H1 (cell line): ENCODE measurements at regions not wholly inside any gene's neighbourhood (a gene's known extent, or its start where the extent isn't known, plus 50 kb on each side); places are given as distances from the start of the nearest gene placed in this dataset.

Experiments
- CTCF ChIA-PET: fragments of 300-600 bp; sonication (Branson Sonifier 250); formaldehyde crosslinking; loops from one replicate; lab custom pipeline; 2021; ENCODE audit not compliant: partially characterized antibody; lab: Charles Lee
- POLR2A ChIA-PET: fragments of 300-600 bp; sonication (Branson Sonifier 250); formaldehyde crosslinking; loops from one replicate; lab custom pipeline; 2021; ENCODE audit warnings: inconsistent platforms; ENCODE audit not compliant: partially characterized antibody; lab: Charles Lee
- DNase-seq, 2 experiments: peaks; one replicate each; pipeline versions ENCODE4 v3.0.0 to v3.0.0-alpha.2; 2010 to 2022; ENCODE audit warnings: low spot score in 2 of 2, low read depth in 1 of 2, mixed read lengths in 1 of 2
- FAIRE-seq: peaks from 2 replicates; lab custom pipeline; 2011; peaks lifted over from hg19 to GRCh38; lab: Jason Lieb, UNC
- H2AFZ ChIP-seq: 2 replicates; pipeline ENCODE4 v1.8.1; 2012; ENCODE audit warnings: low read length, inconsistent platforms
- H2AK5ac ChIP-seq: 2 replicates; pipeline ENCODE4 v1.6.1; 2013; ENCODE audit warnings: low read depth, low read length
- H2BK120ac ChIP-seq: replicated peaks from 2 replicates; pipeline ENCODE3; 2013; ENCODE audit warnings: low read depth, low read length, inconsistent platforms
- H2BK12ac ChIP-seq: 2 replicates; pipeline ENCODE4 v1.6.1; 2013; ENCODE audit warnings: low read depth, low read length
- H2BK15ac ChIP-seq: 2 replicates; pipeline ENCODE4 v1.6.1; 2013; ENCODE audit warnings: low read length
- H2BK20ac ChIP-seq: 2 replicates; pipeline ENCODE4 v1.6.1; 2013; ENCODE audit warnings: low read length
- H2BK5ac ChIP-seq: 2 replicates; pipeline ENCODE4 v1.6.1; 2013; ENCODE audit warnings: low read depth, low read length
- H3K14ac ChIP-seq: 2 replicates; pipeline ENCODE4 v1.6.1; 2013; ENCODE audit warnings: inconsistent platforms; ENCODE audit not compliant: insufficient read length
- H3K18ac ChIP-seq: 2 replicates; pipeline ENCODE4 v1.6.1; 2013; ENCODE audit warnings: low read length; ENCODE audit errors: extremely low read depth
- H3K23ac ChIP-seq: 2 replicates; pipeline ENCODE4 v1.6.1; 2013; ENCODE audit warnings: inconsistent platforms; ENCODE audit not compliant: insufficient read length
- H3K23me2 ChIP-seq: 2 replicates; pipeline ENCODE4 v1.6.1; 2013; ENCODE audit warnings: low read depth, low read length
- H3K27ac ChIP-seq: 2 replicates; pipeline ENCODE4 v1.6.1; 2011; ENCODE audit warnings: low read depth, low read length, inconsistent platforms
- H3K27me3 ChIP-seq, 4 experiments: replicated peaks in 1 of 4; 1 replicate in 1 of 4; 2 replicates in 3 of 4; pipeline versions ENCODE4 v1.6.1 to v1.8.1; 2011 to 2013; ENCODE audit warnings: low read length in 3 of 4, mild to moderate bottlenecking in 3 of 4, inconsistent platforms in 2 of 4, mixed read lengths in 2 of 4, moderate library complexity in 1 of 4; ENCODE audit not compliant: control insufficient read depth in 3 of 4, insufficient read depth in 3 of 4; ENCODE audit errors: extremely low read depth in 1 of 4
- H3K36me3 ChIP-seq, 4 experiments: 2 replicates each; pipeline versions ENCODE4 v1.6.1 to v1.8.1; 2011 to 2013; ENCODE audit warnings: mild to moderate bottlenecking in 4 of 4, low read length in 3 of 4, moderate library complexity in 2 of 4, control low read depth in 1 of 4, inconsistent platforms in 1 of 4; ENCODE audit not compliant: insufficient read depth in 4 of 4, control insufficient read depth in 2 of 4
- H3K4ac ChIP-seq: replicated peaks from 2 replicates; pipeline ENCODE3; 2013; ENCODE audit warnings: low read length, low read depth, mixed read lengths, inconsistent platforms; ENCODE audit not compliant: insufficient read length
- H3K4me1 ChIP-seq, 4 experiments: replicated peaks in 1 of 4; 1 replicate in 1 of 4; 2 replicates in 3 of 4; pipeline versions ENCODE4 v1.6.1 to v1.8.1; 2011 to 2013; ENCODE audit warnings: low read length in 3 of 4, inconsistent platforms in 2 of 4, mixed read lengths in 1 of 4; ENCODE audit not compliant: insufficient read depth in 4 of 4, control insufficient read depth in 3 of 4
- H3K4me2 ChIP-seq, 2 experiments: 2 replicates each; pipeline versions ENCODE4 v1.6.1 to v1.8.1; 2011 to 2013; ENCODE audit warnings: low read depth in 2 of 2, low read length in 2 of 2, control low read depth in 1 of 2, inconsistent platforms in 1 of 2, mild to moderate bottlenecking in 1 of 2; ENCODE audit not compliant: insufficient read depth in 1 of 2
- H3K4me3 ChIP-seq, 4 experiments: fragments of 200-600, 300-600 bp in 1 of 4; sonication (generic), shearing (Covaris generic), sonication (Bioruptor Twin) in 1 of 4; 2 replicates each; pipeline versions ENCODE4 v1.5.1 to v1.8.1; 2011 to 2016; ENCODE audit warnings: low read length in 4 of 4, low read depth in 3 of 4, control low read depth in 2 of 4, inconsistent platforms in 2 of 4, mild to moderate bottlenecking in 2 of 4, mixed read lengths in 1 of 4, moderate library complexity in 1 of 4; ENCODE audit not compliant: insufficient read depth in 2 of 4; ENCODE audit errors: extremely low read depth in 1 of 4
- H3K56ac ChIP-seq: replicated peaks from 2 replicates; pipeline ENCODE3; 2013; ENCODE audit warnings: low read depth, mild to moderate bottlenecking, mixed read lengths, low read length, inconsistent platforms; ENCODE audit not compliant: insufficient read length
- H3K79me1 ChIP-seq: 2 replicates; pipeline ENCODE4 v1.6.1; 2013; ENCODE audit warnings: low read depth, low read length, control low read depth
- H3K79me2 ChIP-seq, 2 experiments: 2 replicates each; pipeline versions ENCODE4 v1.6.1 to v1.8.1; 2012 to 2013; ENCODE audit warnings: low read length in 2 of 2, mild to moderate bottlenecking in 2 of 2, inconsistent platforms in 1 of 2; ENCODE audit not compliant: insufficient read depth in 2 of 2, control insufficient read depth in 1 of 2
- H3K9ac ChIP-seq, 4 experiments: replicated peaks in 1 of 4; 1 replicate in 1 of 4; 2 replicates in 3 of 4; pipeline versions ENCODE4 v1.6.1 to v1.8.1; 2011 to 2013; ENCODE audit warnings: low read depth in 3 of 4, low read length in 3 of 4, control low read depth in 2 of 4, mild to moderate bottlenecking in 2 of 4, moderate library complexity in 2 of 4, inconsistent platforms in 1 of 4; ENCODE audit errors: extremely low read depth in 1 of 4
- H3K9me3 ChIP-seq, 2 experiments: 2 replicates each; pipeline versions ENCODE4 v1.6.1 to v1.8.1; 2012 to 2013; ENCODE audit warnings: mild to moderate bottlenecking in 2 of 2, moderate library complexity in 2 of 2, control low read depth in 1 of 2, inconsistent platforms in 1 of 2, low read depth in 1 of 2, low read length in 1 of 2, mixed read lengths in 1 of 2; ENCODE audit not compliant: insufficient read depth in 2 of 2
- H4K20me1 ChIP-seq, 2 experiments: replicated peaks in 1 of 2; 2 replicates each; pipeline versions ENCODE3 to v1.8.1; 2011 to 2013; ENCODE audit warnings: inconsistent platforms in 2 of 2, low read length in 2 of 2, mild to moderate bottlenecking in 1 of 2; ENCODE audit not compliant: insufficient read depth in 2 of 2, control insufficient read depth in 1 of 2
- H4K5ac ChIP-seq: 2 replicates; pipeline ENCODE4 v1.6.1; 2013; ENCODE audit warnings: low read length, low read depth, mixed read lengths, inconsistent platforms; ENCODE audit not compliant: insufficient read length
- H4K8ac ChIP-seq: 2 replicates; pipeline ENCODE4 v1.8.0; 2013; ENCODE audit warnings: mild to moderate bottlenecking, moderate library complexity, low read length, inconsistent platforms; ENCODE audit not compliant: insufficient read depth; ENCODE audit errors: extremely low read depth
- H4K91ac ChIP-seq: replicated peaks from 2 replicates; pipeline ENCODE3; 2013; ENCODE audit warnings: low read length, mixed read lengths, inconsistent platforms; ENCODE audit not compliant: insufficient read length
- GTF2F1 ChIP-seq: IDR thresholded peaks from 2 replicates; pipeline ENCODE4 v1.6.1; 2012; ENCODE audit warnings: low read depth, low read length, improper control_type of control experiment, borderline replicate concordance
- MAX ChIP-seq: IDR thresholded peaks from 2 replicates; pipeline ENCODE4 v1.6.1; 2012; ENCODE audit warnings: inconsistent platforms
- RBBP5 ChIP-seq: IDR thresholded peaks from 2 replicates; pipeline ENCODE4 v1.7.1; 2012; ENCODE audit warnings: low read depth, mild to moderate bottlenecking, inconsistent platforms, low read length, moderate library complexity, borderline replicate concordance
- SIN3A ChIP-seq, 2 experiments: IDR thresholded peaks in 1 of 2; conservative IDR thresholded peaks in 1 of 2; 2 replicates each; pipeline ENCODE4 v1.6.1; 2011 to 2012; ENCODE audit warnings: low read length in 2 of 2, improper control_type of control experiment in 1 of 2, low read depth in 1 of 2, mild to moderate bottlenecking in 1 of 2
- TBP ChIP-seq: IDR thresholded peaks from 2 replicates; pipeline ENCODE4 v1.6.1; 2011; ENCODE audit warnings: low read depth, low read length, improper control_type of control experiment
- ZNF274 ChIP-seq: IDR thresholded peaks from 2 replicates; pipeline ENCODE4 v1.7.0; 2012; ENCODE audit warnings: low read length, borderline replicate concordance; ENCODE audit errors: extremely low read depth
- WGBS, 2 experiments: shearing (Covaris generic) in 1 of 2; methylation state at CpG; one replicate each; pipeline versions ENCODE4 v1.1.6 to v1.1.7; 2013 to 2015; ENCODE audit warnings: low lambda C conversion rate in 2 of 2, mixed read lengths in 2 of 2, inconsistent platforms in 1 of 2, low coverage in 1 of 2, missing lambda C conversion rate in 1 of 2; ENCODE audit not compliant: insufficient replicate concordance in 2 of 2, insufficient coverage in 1 of 2, insufficient read length in 1 of 2; ENCODE audit errors: extremely low coverage in 1 of 2, missing lambda C conversion rate in 1 of 2; 5-methylcytosine and 5-hydroxymethylcytosine counted together

- ChIA-PET POLR2A (no interaction called here), CTCF (no interaction called here)
- H3K4ac ChIP-seq = no peak overlapping the region
- H3K27ac ChIP-seq = no peak overlapping the region
- no peak overlapping the region for H2BK12ac ChIP-seq
- H3K4me3 ChIP-seq = no peak overlapping the region
- no peak overlapping the region for H2AK5ac ChIP-seq
- H2BK120ac ChIP-seq = no peak overlapping the region
- no peak overlapping the region for H2AFZ ChIP-seq
- H3K23ac ChIP-seq = no peak overlapping the region
- no peaks in the 10 kb centered on the region for H3K79me2 ChIP-seq
- H4K20me1 ChIP-seq = no peaks in the 10 kb centered on the region
- no peaks in the 10 kb centered on the region for H3K79me1 ChIP-seq
- H3K23me2 ChIP-seq = no peaks in the 10 kb centered on the region
- no peak overlapping the region for H2BK5ac ChIP-seq
- H4K5ac ChIP-seq = no peak overlapping the region
- FAIRE-seq = no peak
- H2BK15ac ChIP-seq = no peak overlapping the region
- H4K91ac ChIP-seq = no peak overlapping the region
- no peak overlapping the region for H3K18ac ChIP-seq
- TF ChIP-seq SIN3A (conservative IDR thresholded peaks at IDR 0.05 in 1 of 2, IDR thresholded peaks at IDR 0.05 in 1 of 2; ENCODE audit: low read depth in 1 of 2, low read length in 2 of 2) = no peak
- no peak for TF ChIP-seq TBP
- TF ChIP-seq MAX = no peak
- TF ChIP-seq GTF2F1 = no peak
- TF ChIP-seq ZNF274 = no peak
- no peak for TF ChIP-seq RBBP5
- no peak for DNase-seq
- no peak overlapping the region for H3K4me2 ChIP-seq
- peaks cover 0 to 4% (median 0%) of the 10 kb centered on the region in 4 experiments; a peak in 3 of 7 replicates for H3K4me1 ChIP-seq
- H3K56ac ChIP-seq = no peak overlapping the region
- H3K9ac ChIP-seq = no peak overlapping the region
- WGBS, 2 experiments = 100% methylated on average over 1 of the region's 1 CpG; no CpG with 5 or more reads in 1 of the 2 experiments
- no peak overlapping the region for H2BK20ac ChIP-seq
- H3K36me3 ChIP-seq = no peaks in the 10 kb centered on the region
- no peaks in the 10 kb centered on the region for H3K27me3 ChIP-seq
- H3K14ac ChIP-seq = no peak overlapping the region
- no peaks in the 10 kb centered on the region for H3K9me3 ChIP-seq
- H4K8ac ChIP-seq = no peak overlapping the region
These were observed 224.7 kb downstream of the ANTXR2 start for GRCh38 chr4:79848329-79848728.
